ENCODE measurements at regions not wholly inside any gene's neighbourhood (a gene's known extent, or its start where the extent isn't known, plus 50 kb on each side); places are given as distances from the start of the nearest gene placed in this dataset.
"Not testable (repeated sequence)": the region's sequence is repeated elsewhere in the genome, so short reads cannot be mapped to it uniquely, and the experiment has no call there.

GRCh38 chr17:54680410-54680809, 220.2 kb upstream of the TOM1L1 start:
- H3K36me3 ChIP-seq: no peaks in the 10 kb centered on the region

GRCh38 chr17:54694287-54694887, 206.3 kb upstream of the TOM1L1 start:
- intact Hi-C loops (cut with DNase I): no loop called here
- no peak for DNase-seq (ENCODE audit: low spot score)
- H3K9me3 ChIP-seq: no peaks in the 10 kb centered on the region
- no peaks in the 10 kb centered on the region for H3K27me3 ChIP-seq (replicated peaks; ENCODE audit: insufficient read depth)
- no peaks in the 10 kb centered on the region for H3K36me3 ChIP-seq
- WGBS: 100% methylated on average over 2 of the region's 2 CpGs
- no peaks in the 10 kb centered on the region for H3K4me1 ChIP-seq (replicated peaks)
- no peak for TF ChIP-seq CTCF (IDR thresholded peaks at IDR 0.05)
- no peak for TF ChIP-seq POLR2A (IDR thresholded peaks at IDR 0.05)
- no peak for TF ChIP-seq POLR2AphosphoS5 (IDR thresholded peaks at IDR 0.05)
- H3K4me3 ChIP-seq: no peak overlapping the region
- H3K27ac ChIP-seq: no peak overlapping the region

More at GRCh38 chr17:54680410-54680809, 220.2 kb upstream of the TOM1L1 start:
- WGBS: 64% methylated on average over 9 of the region's 9 CpGs
- Histone ChIP-seq H3K27ac (no peak overlapping the region), H3K4me3 (no peak overlapping the region), H3K27me3 (replicated peaks; ENCODE audit: insufficient read depth) (no peaks in the 10 kb centered on the region), H3K4me1 (replicated peaks) (no peaks in the 10 kb centered on the region), H3K9me3 (no peaks in the 10 kb centered on the region)
- intact Hi-C loops (cut with DNase I): no loop called here
- DNase-seq (ENCODE audit: low spot score): no peak
- TF ChIP-seq CTCF (IDR thresholded peaks at IDR 0.05): no peak
- no peak for TF ChIP-seq POLR2AphosphoS5 (IDR thresholded peaks at IDR 0.05)
- no peak for TF ChIP-seq POLR2A (IDR thresholded peaks at IDR 0.05)

GRCh38 chr17:54712798-54713197, 187.9 kb upstream of the TOM1L1 start:
- intact Hi-C loops (cut with DNase I); H3K36me3 ChIP-seq; H3K9me3 ChIP-seq; H3K27me3 ChIP-seq (replicated peaks; ENCODE audit: insufficient read depth); H3K4me1 ChIP-seq (replicated peaks); H3K4me3 ChIP-seq; H3K27ac ChIP-seq; DNase-seq (ENCODE audit: low spot score): not testable (repeated sequence)
- WGBS: 40% methylated on average over 4 of the region's 4 CpGs

- no peaks in the 10 kb centered on the region for H3K9me3 ChIP-seq
- WGBS: 53% methylated on average over 2 of the region's 2 CpGs
- intact Hi-C loops (cut with DNase I): no loop called here
These were observed 182.4 kb upstream of the TOM1L1 start for GRCh38 chr17:54718286-54718685.

GRCh38 chr17:54727624-54728023, 173.0 kb upstream of the TOM1L1 start:
- TF ChIP-seq POLR2AphosphoS5 (IDR thresholded peaks at IDR 0.05) (no peak), CTCF (IDR thresholded peaks at IDR 0.05) (no peak), POLR2A (IDR thresholded peaks at IDR 0.05) (no peak)
- no peaks in the 10 kb centered on the region for H3K36me3 ChIP-seq
- no peak overlapping the region for H3K27ac ChIP-seq

More at GRCh38 chr17:54718286-54718685, 182.4 kb upstream of the TOM1L1 start:
- Histone ChIP-seq H3K27me3 (replicated peaks; ENCODE audit: insufficient read depth) (no peaks in the 10 kb centered on the region), H3K4me1 (replicated peaks) (no peaks in the 10 kb centered on the region), H3K4me3 (no peak overlapping the region), H3K36me3 (no peaks in the 10 kb centered on the region), H3K27ac (no peak overlapping the region)
- no peak for DNase-seq (ENCODE audit: low spot score)
- TF ChIP-seq POLR2A (IDR thresholded peaks at IDR 0.05) (no peak), POLR2AphosphoS5 (IDR thresholded peaks at IDR 0.05) (no peak), CTCF (IDR thresholded peaks at IDR 0.05) (no peak)

More at GRCh38 chr17:54727624-54728023, 173.0 kb upstream of the TOM1L1 start:
- intact Hi-C loops (cut with DNase I): no loop called here
- Histone ChIP-seq H3K4me3 (no peak overlapping the region), H3K9me3 (no peaks in the 10 kb centered on the region), H3K27me3 (replicated peaks; ENCODE audit: insufficient read depth) (no peaks in the 10 kb centered on the region), H3K4me1 (replicated peaks) (no peaks in the 10 kb centered on the region)
- no peak for DNase-seq (ENCODE audit: low spot score)

Data from prostate gland (tissue), 2 donors.